ENCODE measurements at regions not wholly inside any gene's neighbourhood (a gene's known extent, or its start where the extent isn't known, plus 50 kb on each side); places are given as distances from the start of the nearest gene placed in this dataset.
"Not testable (repeated sequence)": the region's sequence is repeated elsewhere in the genome, so short reads cannot be mapped to it uniquely, and the experiment has no call there.

DNA sequence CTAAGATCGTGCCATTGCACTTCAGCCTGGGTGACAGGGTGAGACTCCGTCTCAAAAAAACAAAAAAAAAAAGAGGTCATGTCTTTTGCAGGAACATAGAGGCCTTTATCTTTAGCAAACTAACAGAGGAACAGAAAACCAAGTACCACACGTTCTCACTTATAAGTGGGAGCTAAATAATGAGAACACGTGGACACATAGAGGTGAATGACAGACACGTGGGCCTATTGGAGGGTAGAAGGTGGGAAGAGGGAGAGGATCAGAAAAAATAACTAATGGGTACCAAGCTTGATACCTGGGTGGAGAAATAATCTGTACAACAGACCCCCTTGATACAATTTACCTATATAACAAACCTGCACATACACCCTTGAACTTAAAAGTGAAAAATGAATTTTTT is 401.4 kb upstream of the NAALADL2 start:
- no peak for DNase-seq (ENCODE audit: low read depth in 3 of 3)

DNA sequence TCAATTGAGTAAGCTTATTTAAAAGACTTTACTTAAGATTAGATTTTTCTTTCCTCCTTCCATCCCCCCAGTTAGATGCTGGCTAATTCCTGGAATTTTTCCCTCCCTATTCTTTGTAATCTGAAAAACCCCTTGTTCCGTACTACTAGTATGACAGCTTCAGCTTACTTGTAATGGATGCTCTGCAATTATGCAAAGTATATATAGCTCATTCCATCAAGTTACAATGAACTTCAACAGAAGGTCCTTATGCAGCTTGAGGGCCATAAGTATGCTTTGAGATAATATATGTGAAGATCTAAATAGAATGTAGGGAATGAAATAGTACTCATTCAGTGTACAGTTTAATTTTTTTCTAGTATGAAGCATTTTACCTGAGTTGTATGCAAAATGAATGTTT is 398.3 kb upstream of the NAALADL2 start:
- DNase-seq (ENCODE audit: low read depth in 3 of 3) = no peak

DNA sequence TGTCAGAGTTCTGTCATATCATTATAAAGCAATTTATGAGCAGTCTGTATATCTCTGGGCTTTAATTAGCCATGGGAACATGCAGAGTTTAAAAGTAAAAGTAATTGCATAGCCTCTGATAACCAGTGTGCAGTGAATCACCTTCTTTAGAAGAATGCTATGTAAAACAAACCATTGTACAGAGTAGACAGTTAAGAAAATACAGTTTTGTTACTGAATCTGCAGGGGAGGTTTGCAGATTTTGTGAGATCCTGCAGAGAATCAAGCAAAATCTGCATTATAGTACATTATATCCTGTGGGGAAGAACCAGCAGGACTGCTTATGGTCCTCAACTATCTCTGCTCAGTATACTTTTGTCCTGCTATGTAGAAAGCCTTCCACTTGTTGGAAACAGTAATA is 396.2 kb upstream of the NAALADL2 start:
- DNase-seq (ENCODE audit: low read depth in 3 of 3) = no peak

DNA sequence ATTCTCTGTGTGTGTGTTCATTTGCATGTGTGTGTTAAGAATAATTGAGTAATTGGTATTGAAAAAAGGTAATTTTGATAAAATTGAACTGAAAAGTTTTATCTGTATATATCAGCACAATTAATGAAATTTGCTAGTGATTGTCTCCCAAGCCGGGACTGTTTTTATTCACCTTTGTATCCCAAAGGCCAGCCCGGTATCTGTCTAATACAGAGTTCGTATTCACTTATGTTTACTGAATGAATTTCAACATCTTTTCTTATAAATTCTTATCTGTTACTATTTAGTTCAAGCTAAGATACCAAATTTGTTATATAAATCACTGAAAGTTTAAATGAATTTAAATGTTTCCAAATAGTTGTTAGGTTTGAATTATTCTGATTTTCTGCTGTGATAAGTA is 394.0 kb upstream of the NAALADL2 start:
- no peak for DNase-seq (ENCODE audit: low read depth in 3 of 3)

DNA sequence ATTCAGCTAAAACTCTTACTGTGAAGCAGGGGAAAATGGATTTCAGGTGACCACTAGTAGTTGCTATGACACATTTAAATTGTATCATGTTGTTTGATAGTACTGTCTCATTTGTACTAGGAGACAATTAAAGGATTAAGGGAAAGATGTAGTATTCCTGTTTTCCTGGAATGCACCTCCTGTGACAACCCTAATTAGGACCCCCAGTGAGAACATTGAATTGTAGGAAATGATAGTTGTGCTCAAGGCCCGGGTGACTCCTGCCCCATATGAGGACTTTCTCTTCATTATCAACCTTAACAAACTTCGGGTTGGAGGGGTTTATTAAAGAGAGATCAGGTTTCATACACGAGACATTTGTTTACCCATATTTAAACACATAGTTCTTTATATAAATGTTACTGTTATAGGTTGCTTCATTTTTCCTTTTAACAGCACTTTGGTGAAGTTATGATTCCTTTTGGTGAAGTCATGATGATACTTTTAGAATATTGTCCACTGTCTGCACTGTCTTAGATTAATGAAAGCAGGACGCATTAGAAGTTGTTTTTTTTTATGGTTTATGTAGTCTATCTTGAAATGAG is 392.6 kb upstream of the NAALADL2 start:
- no peak for DNase-seq (ENCODE audit: low read depth in 3 of 3)

DNA sequence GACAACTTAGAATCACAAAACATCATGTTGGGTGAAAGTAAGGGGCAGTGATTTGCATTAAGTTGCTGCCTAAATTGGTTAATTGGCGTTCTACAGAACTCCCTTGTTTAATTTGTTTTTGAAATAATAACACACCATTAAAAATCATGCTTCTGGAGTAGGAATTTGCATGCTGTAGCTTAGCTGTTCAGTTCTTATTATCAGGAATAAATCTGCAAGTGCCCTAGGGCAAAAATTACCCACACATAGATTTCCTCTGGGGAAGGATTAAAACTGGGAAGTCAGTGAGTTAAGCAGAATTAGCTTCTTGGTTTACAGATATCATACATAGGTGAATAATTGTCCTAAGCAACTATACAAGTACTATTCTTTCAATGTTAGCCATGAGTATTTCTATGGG is 381.6 kb upstream of the NAALADL2 start:
- no peak for DNase-seq (ENCODE audit: low read depth in 3 of 3)

DNA sequence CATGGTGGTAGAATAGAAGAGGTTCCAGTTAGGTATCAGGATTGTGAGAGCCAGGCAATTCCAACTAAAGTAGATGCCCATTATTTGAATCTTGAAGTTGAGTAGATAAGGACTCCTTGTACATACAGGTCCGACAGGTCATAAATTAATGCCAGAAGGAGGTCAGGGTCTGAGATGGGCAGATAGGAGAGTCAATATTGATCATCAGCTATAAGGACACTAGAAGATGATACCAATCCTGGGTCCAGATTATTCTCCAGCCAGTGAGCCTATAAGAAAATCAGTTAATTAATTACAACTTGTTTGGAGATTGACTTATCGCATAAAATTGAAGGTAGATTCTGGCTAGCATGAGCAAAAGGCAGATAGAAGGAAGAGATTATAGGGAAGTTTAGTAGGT is 378.4 kb upstream of the NAALADL2 start:
- no peak for DNase-seq (ENCODE audit: low read depth in 3 of 3)

DNA sequence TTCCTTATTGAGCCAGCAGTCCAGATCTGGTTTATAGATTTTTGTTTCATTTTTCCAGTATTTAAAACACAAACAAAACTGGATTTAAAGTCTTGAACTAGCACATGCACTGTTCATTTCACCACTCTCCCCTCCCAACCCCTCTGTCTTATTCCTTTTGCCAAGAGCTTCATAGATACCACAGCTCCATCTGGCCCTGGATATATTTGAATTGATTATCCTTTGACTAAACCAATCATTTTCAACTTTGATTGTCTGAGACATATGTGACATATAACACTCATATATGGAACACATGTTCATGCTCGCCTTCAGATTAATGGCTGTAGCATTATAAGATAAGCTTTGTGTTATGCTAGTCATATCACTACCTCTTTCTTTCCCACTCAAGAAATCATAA is 376.6 kb upstream of the NAALADL2 start:
- DNase-seq (ENCODE audit: low read depth in 3 of 3) = no peak

DNA sequence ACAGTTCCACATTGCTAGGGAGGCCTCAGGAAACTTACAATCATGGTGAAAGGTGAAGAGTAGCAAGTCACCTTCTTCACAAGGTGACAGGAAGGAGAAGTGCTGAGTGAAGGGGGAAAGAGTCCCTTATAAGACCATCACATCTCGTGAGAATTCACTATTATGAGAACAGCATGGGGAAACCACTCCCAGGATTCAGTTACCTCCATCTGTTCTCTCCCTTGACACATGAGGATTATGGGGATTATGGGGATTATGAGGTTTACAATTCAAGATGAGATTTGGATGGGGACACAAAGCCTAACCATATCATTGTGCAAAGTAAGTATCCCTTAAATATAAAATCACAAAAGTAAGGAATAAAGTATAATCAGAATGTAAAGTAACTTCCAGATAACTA is 375.9 kb upstream of the NAALADL2 start:
- no peak for DNase-seq (ENCODE audit: low read depth in 3 of 3)

DNA sequence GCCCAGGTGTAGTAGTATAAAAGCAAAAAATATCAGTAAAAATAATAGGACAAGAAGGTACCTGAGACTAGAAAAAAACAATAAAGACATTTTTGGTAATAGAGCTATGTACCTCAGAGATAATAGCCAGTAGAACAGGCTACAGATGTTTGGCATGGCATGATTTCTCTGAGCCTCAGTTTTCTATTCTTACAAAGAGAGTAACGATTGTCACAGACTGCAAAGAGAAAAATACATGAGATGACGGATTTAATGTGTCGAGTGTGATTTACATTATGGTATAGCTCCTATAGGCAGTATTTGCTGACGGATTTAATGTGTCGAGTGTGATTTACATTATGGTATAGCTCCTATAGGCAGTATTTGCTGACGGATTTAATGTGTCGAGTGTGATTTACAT is 375.3 kb upstream of the NAALADL2 start:
- DNase-seq (ENCODE audit: low read depth in 3 of 3) = not testable (repeated sequence)

DNA sequence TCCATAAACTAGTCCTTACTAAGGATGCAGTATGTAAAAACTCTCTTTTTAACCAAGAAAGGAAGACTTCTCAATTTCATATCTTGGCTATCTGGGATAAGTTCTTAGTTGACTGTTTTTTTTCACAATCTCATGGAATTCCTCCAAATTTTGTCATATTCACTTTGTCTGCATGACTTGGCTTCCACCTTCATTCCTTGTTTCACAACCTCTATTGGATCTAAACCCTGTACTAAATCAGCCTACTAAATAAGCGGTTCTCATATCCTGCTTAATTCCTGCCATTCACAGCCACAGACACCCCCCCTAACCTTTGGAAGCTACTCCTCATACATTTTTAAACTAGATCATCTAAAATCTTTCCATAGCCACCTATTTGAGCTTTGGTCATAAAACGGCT is 370.6 kb upstream of the NAALADL2 start:
- no peak for DNase-seq (ENCODE audit: low read depth in 3 of 3)

DNA sequence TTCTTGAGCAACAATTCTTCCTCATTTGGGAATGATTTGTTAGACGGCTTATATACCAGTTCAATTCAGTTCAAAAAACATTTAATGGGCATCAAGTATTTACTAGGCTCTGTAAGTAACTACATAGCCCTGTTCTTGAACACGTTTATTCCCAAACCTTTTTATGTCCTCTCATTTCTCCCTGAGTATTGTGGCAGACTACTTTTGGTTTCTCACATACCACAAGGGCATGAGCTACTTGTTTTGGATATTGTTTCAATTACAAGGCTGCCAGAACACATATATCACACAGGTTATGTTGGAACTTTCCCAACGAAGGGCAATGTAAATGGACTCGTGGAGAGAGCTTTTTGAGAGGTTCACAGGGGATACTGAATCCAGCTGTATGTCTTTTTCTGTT is 363.8 kb upstream of the NAALADL2 start:
- DNase-seq (ENCODE audit: low read depth in 3 of 3) = no peak

DNA sequence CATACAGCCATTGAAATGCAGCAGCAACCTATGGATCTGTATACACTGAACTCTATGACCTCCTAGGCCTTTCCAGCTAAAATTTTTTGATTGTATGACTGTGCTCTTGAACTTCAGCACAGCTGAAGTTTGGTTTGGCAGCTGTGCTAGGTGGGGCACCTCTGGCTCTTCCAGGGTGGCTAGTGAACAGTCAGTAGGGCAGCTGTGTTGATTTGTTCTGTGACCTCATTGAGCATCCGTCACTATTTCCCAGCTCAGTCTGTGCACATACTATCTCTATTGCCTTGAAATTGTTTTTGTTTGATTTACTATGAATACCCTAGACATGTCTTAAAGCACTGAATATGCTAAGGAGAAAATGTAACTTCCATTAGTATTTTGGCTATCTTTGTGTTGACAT is 363.2 kb upstream of the NAALADL2 start:
- DNase-seq (ENCODE audit: low read depth in 3 of 3) = no peak

DNA sequence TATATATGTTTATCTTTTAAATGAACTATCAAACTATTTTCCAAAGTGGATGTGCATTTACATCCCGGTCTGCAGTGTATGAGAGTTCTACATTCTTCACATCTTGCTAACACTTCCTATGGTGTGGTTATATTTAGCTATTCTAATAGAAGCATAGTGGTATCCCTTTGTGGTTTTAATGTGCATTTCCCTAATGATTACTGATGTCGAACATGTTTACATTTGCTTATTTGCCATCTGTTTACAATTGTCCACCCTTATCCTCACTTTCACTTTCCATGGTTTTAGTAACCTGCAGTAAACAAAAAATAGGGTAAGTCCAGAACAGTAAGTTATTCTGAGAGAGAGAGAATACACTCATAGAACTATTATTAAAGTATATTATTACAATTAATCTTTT is 360.5 kb upstream of the NAALADL2 start:
- DNase-seq (ENCODE audit: low read depth in 3 of 3) = no peak

DNA sequence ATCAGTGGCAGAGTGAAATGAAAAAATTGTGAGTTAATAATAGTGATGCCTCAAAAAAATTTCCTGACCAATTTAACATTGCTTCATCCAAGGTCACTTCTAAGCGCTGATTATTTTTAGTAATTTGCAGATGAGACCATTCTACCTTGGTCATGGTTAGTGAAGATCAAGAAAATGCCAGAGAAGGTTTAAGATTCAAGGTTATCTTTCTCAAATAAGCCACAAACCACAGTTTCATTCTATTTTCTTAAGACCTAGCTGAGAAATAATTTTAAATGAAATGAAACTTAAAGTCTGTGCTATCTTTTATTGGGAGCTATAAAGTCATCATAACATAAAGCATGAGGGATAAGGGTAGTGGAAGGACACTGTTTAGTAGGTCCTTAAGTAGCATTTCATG is 353.9 kb upstream of the NAALADL2 start:
- DNase-seq (ENCODE audit: low read depth in 3 of 3) = no peak

DNA sequence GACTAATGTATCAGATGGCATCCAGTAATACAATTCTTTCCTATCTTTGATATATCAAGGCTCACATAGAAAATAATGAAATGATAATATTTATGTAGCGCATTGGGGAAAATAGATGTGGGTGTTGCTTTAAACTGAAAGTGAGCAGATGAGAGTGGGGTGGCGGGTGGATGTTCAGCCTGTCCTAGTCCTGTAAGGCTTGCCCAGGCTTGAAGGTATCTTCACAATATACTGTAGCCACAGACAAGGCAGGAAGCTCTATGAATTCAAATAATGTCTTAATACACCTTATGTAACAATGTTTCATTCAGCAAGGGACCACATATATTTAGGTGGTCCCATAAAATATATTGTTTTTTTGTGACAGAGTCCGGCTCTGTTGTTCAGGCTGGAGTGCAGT is 334.9 kb upstream of the NAALADL2 start:
- no peak for DNase-seq (ENCODE audit: low read depth in 3 of 3)

DNA sequence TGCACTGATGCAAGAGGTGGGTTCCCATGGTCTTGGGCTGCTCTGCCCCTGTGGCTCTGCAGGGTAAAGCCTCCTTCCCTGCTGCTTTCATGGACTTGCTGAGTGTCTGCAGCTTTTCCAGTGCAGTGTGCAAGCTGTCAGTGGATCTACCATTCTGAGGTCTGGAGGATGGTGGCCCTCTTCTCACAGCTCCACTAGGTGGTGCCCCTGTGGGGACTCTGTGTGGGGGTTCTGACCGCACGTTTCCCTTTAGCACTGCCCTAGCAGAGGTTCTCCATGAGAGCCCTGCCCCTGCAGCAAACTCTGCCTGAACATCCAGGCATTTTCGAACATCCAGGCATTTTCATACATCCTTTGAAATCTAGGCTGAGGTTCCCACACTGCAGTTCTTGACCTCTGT is 329.8 kb upstream of the NAALADL2 start:
- no peak for DNase-seq (ENCODE audit: low read depth in 3 of 3)

DNA sequence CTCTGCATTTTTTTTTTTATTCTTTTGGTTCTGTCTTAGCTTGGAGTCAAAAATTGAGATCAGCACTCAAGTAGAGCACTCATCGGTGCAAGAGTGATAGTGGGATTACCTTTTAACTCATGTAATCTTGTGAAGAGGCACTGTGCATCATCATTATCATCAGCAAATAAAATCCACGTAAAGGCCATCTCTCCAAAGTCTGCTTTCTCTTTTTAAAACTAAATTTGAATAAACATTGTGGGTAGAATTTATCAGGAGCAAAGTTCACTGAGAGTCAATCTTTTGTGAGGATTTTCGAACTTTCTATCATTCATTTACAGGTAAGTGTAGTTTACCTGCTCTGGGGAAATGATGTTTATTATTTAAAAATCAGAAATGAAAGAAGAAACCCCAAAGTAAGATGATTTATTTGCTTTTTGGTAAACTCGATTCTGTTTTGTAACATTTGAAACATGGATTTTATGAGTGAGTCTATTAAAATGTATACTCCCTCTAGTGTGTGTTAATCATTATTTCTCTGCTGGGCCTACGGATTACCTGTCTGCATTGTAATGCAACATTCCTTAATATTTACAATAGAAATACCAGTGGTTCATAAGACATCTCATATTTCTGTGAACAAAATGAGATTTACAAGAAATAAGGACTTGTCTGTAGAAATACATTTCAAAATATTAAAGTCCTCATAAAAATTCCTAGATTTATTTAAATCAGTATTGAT is 327.7 kb upstream of the NAALADL2 start:
- DNase-seq (ENCODE audit: low read depth in 3 of 3) = no peak

DNA sequence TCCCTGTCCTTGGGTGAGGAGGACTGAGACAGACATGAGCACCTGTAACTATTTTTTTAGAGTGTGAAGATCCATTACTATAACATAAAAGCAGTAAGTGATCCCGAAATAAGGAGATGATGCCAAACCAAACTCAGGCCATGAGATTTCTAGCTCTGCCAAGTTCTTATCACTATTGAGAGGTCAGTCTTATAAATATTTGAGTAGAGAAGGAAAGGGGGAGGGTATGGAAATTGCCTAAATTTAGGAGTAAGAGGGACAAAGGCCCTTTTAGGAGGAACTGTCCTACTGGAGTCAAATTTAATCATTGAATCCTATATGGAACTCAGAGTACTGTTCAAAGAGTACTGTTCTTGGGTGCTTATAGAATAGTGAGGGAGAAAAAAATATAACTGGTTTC is 326.9 kb upstream of the NAALADL2 start:
- DNase-seq (ENCODE audit: low read depth in 3 of 3) = no peak

DNA sequence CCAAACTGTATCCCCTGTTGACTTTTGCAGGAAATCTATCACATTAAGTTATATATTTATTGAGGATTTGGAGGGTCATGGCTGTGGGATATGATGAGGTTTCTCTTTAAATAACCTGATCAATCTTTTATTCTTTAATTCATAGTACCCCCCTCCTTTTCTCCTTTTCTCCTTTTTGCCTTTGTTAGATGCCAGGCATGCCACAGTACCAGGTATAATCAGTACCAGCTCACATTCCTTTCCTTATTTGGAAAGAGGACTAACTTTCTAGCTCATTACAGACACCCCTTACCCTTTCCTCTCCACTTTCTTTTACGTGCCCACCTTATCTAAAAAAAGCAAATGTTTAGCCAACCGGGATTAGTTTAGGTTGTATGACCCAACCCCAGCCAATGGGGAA is 326.4 kb upstream of the NAALADL2 start:
- DNase-seq (ENCODE audit: low read depth in 3 of 3) = no peak

DNA sequence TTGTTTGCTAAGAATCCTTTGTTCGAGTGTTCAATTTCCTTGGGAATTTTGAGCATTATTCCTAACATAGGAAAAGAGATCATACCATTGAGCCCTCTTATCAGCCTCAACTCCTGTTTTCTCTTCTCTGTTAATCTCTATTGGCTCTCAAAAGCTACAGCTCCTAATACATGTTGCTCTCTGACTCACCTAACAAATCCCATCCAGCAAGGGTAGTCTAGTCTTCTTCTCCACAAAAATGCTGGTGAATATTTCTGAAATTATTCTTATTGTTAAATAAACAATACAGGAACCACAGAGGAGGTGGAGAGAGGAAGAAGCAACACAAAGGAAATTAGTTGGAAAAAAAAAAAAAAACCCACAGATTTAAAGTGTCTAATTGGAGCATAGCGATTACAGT is 325.8 kb upstream of the NAALADL2 start:
- DNase-seq (ENCODE audit: low read depth in 3 of 3) = no peak

DNA sequence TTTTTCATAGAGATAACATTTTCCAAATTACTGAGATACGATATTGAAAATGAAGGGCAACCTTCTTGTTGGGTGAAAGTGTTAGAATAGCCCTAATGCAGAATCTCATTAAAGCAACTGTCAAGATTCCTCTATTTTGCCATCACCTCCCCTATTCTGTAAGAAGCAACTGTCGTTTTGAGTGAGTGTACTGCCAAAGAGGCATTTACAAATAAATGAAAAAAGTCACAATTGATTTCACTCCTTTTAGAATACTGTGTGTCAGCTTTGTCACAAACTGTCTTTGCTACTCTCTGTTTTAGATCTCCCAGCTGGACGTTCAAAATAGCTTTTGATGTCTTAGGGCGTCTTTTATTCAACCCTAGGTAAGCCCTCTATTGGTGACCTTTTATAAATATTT is 322.8 kb upstream of the NAALADL2 start:
- no peak for DNase-seq (ENCODE audit: low read depth in 3 of 3)

DNA sequence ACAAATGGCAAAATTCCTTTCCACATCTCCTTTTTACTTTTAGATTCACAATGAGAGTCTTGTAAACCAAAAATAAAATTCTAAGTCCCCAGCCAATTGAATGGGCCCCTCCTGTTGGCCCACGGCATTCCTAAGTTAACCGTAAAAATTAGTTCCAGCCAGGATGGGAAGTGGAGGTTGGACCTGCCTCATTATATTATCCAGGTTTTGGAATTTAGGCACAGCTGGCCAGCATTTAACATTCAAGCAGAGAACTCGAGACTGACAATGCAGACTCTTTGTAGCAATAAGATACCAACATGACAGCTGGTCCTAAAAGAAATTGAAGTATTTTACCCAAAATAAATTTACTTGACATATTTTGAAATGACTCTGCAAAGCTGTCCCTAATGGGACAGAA is 321.0 kb upstream of the NAALADL2 start:
- DNase-seq (ENCODE audit: low read depth in 3 of 3) = no peak
